ENCODE measurements at regions not wholly inside any gene's neighbourhood (a gene's known extent, or its start where the extent isn't known, plus 50 kb on each side); places are given as distances from the start of the nearest gene placed in this dataset.
"Not testable (repeated sequence)": the region's sequence is repeated elsewhere in the genome, so short reads cannot be mapped to it uniquely, and the experiment has no call there.

DNA sequence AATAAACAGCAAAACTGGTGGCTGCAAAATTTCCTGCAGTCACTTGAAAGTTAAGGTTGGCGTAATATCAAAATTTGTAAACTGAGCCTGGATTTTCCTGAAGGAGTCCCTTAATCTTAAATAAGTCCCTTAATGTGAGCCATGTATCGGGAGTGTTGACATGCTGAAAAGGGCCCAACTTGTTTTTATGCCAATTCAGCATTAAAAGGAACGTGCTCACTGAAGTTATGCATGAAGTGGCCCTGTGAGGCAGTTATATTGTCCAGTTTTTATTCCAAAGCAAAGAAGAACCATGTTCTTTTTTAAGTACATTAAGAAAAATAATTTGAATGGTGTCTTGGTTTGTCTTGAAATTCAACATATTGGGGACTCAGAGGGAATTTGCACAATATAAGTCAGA, 1766.9 kb downstream of the SLITRK1 start:
- no peak for DNase-seq

DNA sequence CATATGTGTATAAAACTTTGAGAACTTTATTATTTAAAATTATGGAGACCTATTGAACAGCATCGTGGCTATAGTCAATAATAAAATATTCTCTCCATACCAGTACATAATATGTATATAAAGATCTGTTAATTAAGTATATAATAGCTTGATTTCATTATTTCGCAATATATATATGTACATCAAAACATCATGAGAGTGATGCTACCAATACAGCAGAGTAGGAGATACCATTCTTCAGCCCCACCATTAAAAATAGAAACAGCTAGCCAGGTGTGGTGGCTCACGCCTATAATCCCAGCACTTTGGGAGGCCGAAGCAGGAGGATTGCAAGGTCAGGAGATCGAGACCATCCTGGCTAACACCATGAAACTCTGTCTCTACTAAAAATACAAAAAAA, 1755.3 kb upstream of the SPRY2 start:
- no peak for DNase-seq

DNA sequence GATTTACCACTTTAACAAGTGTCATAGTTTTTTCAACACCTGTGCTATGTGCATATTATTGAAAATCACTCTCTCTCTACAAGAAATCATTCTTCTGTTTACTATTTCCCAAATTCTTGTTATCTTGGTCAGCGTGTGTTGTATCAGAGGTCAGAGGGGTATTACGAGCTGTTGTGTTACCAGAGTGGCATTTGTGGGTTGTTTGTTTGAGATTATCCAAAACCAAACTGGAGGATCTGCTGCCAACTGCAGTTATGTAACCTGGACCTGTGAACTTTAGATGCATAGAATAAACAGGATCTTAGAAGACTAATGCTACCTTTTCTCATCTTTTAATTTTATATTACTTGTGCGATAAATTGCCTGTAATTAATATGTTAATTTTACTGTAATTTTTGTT, 1751.4 kb upstream of the SPRY2 start:
- DNase-seq, result no peak

DNA sequence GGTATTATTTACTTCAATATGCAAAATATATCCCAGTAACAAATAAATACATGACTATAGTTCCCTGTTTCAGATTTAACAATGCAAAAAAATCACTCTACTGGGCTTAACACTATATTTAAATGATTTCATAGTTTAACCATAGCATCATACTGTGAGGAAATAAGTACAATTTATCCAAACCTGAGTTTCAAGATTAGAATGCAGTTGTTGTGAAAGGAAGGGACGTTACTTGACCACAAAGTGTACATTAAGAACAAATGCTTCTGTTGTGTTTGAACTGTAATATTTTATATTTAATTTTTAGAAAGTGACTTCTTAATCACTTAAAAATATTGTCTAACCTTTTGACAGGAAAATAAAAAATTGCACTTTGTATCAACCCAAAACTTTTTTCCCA, 1747.9 kb upstream of the SPRY2 start:
- no peak for DNase-seq

DNA sequence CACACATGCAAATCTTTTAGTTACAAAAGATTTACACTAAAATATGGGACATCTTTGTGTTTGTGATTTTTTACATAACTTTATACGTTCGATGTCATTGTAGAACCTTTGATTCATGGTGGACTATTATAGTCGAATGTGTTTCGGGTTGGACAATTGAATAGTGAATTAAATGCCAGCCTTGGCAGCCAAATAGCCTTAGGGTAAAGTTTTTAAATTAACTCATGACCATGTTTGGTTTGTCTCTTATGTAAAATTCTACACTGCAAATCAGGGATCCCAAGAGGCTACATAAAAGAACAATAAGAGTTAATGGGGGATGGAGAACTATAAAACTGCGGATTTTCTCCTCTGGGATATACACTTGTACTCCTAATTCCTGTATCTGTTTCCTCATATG, 1735.6 kb upstream of the SPRY2 start:
- DNase-seq, result no peak

DNA sequence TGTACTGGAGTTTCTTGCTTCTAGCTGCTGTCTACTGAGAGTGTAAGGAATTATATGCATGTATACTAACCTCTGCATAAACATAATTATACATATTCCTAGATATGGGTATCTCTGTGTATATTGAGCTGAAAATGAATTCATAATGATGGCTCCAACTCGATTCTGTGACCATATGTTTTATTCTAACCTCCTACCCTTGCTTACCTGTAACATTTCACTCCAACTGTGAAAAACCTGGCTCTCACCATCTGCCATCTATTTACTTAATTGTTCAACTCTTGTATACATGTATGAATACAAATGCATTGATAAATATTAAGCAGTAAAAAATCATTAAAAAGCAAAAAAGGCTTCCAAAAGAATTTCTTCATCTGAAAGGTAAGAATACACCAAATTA, 1729.5 kb upstream of the SPRY2 start:
- no peak for DNase-seq

DNA sequence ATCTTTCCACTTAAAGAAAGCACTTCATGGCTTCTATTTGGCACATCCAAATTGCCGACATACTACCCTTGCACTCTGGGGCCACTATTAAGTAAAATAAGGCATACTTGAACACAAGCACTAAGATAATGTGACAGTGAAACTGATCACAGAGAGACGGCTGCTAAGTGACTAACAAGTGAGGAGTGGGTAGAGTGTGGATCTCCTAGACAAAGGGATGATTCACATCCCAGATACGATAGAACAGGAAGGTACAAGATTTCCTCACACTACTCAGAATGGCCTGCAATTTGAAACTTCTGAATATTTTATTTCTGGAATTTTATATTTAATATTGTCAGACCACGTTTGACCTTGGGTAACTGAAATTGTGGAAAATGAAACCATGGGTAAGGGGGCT, 1721.8 kb upstream of the SPRY2 start:
- no peak for DNase-seq

DNA sequence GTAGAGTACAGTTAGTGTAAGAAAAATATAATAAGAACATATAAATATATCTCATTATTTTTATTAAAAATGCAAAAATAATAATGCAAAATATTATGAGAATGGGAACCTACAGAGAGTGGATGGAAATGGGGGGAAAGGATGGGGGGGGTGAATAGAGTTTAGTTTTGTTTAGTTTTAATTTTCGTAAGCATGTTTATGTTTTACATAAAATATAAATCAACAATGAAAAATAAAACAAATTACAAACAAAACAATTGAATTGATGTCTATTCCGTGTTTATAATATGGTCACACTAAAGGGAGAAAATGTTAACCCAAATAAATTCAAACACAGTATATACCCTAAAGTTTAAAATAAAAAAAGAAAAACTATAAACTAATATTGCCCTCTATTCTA, 1717.4 kb upstream of the SPRY2 start:
- DNase-seq, result no peak

DNA sequence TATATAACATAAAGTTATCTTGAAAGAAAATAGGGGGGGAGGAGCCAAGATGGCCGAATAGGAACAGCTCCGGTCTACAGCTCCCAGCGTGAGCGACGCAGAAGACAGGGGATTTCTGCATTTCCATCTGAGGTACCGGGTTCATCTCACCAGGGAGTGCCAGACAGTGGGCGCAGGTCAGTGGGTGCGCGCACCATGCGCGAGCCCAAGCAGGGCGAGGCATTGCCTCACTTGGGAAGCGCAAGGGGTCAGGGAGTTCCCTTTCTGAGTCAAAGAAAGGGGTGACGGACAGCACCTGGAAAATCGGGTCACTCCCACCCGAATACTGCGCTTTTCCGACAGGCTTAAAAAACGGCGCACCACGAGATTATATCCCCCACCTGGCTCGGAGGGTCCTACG, 1704.4 kb upstream of the SPRY2 start:
- not testable (repeated sequence) for DNase-seq

DNA sequence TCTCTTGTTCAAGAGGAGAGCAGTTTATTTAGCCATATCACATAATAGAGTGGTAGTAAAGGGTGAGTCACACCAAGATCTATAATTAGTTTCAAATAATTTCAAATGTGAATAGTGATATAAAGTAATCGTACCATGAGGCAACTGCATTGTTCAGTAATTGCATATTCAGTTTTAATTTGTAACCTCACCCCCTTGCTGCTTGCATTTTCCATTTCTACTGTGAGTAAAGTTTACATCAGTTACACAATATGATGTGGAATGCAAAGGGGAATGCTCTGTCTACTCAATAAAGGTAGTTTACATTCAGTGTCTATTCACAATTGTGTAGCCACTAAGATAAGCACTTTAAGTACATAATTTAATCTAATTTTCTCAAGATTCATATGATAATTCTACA, 1695.7 kb upstream of the SPRY2 start:
- no peak for DNase-seq

DNA sequence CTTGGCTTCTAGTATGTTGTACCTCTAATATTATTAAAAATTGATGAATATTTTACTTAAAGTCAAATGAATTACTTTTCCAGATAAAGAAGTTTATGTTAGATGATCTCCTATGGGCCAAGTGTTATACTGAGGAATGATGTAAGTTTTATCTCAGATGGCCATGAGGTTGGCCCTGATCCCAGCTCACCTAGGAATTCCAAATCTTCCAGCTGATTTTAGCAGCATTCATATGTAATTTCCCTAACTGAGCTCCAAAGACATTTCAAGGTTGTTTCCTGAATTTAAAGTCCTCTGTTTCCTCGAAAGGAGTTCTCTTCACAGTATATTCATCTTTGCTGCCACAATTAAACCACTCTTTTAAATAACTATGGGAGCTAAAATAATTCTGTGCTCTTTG, 1670.4 kb upstream of the SPRY2 start:
- DNase-seq, result no peak

DNA sequence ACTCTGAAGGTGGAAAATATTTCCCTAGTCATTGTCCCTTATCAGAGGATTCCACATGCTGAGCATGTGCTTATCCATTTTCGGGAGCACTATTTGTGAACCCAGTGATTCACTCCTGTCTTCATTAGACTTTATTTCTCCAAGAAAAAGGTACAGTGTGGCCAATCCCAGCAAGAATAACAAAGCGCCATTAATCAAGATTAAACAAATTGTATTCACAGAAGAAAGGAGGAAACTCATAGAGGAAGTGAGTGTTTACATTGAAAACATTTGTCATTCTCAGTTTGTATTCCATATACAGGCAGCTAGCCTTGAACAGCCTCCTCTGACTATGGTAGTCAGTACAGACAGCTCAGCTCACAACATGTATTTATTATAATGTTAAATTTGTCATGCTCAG, 1669.9 kb upstream of the SPRY2 start:
- no peak for DNase-seq

DNA sequence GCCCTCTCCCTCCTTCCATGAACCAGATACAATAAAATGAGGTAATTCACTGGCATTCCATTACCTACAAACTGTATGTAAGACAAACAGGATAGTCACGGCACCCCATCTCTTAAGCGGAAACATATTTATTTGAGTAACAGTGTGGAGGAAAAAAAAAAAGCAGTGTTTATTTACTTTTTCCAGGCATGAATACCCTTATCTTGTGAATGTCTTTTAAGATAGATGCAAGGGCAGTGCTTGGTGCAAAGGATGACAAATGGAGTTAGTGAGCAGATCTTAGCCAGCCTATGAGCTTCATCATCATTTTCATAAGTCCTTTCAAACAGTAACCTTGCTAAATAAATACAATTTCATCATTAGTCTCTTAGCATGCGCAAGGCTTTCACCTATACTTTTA, 1661.8 kb upstream of the SPRY2 start:
- DNase-seq, result no peak

DNA sequence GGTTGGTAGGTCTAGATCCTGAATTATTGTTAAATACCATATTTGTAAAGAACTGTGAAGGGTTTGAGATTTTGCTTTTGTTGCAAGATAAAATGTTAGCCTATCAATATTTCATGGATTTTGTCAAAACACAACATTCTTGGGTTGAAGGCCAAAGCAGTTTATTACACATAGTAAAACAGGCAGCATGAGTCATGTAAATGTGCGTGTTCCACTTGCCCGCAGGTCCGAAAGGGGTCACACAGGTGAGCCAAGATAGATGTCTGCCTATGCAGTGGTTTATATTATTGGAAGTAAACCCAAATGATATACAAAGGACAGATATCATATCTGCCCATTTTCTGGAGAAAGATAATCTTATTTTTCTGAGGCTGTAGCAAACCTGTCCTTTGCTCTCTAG, 1654.4 kb upstream of the SPRY2 start:
- no peak for DNase-seq

DNA sequence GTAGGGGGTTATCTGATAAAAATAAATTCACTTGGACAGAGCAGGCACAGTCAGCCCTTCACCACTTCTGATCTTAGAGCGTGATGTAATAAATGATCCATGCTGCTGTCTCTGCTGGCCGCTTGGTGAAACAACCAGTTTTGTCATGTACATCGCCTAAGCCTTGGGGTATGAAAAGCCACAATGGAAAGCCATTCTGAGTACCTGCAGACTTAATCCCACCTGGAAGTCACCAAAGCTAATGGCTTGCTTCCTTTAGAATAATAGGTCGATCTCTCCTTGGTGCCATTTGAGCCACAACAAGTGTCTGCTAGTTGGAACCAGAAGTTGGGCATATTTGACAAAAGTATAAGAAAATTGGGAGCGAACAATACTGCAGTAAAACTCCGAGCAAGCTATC, 1649.7 kb upstream of the SPRY2 start:
- DNase-seq, result no peak

DNA sequence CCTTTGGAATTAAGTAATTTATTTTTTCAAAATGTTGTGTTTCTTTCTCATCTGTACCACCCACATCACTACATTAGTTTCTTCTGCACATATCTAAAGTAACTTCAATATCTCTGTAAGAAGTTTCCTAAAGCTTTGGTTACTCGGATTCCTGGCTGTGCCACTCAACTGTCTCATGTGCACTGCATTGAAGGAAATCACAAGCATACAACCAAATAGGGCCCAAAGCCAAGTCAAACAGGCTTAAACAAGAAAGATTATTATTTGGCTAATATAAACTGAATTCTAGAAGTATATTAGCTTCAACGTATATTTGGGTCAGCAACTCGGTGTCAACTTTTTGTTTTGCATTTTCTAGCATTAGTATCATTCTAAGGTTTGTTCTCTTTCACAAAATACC, 1647.6 kb upstream of the SPRY2 start:
- DNase-seq, result no peak

DNA sequence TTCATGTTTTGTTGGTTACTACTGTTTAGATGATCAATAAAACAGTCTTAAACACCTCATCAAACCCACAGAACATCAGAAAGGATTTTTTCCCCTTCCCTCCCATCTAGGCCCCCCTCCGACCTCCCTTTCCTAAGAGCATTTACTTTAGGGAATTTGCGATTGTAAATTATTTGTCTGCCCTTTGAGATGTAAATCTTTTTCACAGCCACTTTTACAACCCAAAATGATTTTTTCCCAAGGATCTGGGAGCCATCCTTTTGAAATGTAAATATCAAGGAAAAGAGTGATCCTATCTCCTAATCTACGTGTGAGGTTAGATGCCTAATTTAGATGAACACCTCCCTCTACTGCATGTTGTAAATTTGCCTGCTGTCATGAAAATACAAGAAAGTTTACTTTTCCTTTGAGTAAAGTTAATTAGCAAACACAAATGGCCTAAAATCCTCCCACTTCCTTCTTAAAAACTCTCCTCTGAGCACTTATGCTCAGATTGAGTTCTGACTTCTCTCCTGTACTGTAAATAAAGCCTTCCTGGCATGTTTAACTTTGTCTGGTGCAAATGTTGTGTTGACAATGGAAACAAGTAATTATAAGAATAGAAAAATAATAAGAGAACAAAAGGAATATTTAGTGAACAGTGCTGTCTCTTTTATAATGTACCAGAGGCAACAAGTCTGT, 1646.9 kb upstream of the SPRY2 start:
- DNase-seq, result no peak

DNA sequence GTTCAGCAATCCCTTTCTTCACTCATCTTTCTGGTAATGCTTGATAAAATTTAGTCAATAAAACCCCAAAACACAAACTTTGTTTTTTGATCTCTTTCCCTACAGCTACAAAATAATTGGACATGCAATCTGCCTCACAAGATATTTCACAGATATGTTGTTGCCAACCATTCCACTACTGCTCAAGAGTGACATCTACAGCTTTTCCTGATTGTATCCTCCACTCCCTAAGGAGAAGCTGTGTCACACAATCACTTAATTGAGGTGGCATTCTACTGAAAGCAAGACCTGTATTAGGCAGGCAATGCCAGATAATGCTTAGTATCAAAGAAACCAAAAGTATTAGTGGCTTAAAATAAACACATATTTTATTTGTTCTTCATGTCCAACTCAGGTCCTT, 1646.2 kb upstream of the SPRY2 start:
- no peak for DNase-seq

DNA sequence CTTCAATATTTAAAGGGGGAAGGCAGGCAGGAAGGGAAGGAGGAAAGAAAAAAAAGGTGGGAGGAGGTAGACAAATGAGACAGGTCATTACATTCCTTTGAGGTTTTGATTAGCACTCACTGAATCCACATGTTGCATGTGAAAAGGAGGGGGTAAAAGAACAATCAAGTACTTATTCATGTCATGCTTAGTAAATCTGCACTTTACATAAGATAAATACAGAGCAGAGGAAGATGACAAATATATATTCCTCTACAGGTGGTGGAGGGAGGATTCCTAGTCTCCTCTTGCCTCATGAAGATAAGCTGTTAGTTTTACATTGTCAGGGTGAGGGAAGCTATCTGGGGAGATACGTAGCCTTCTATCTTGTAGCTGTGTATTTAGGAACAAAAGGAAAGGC, 1645.4 kb upstream of the SPRY2 start:
- DNase-seq, result no peak

DNA sequence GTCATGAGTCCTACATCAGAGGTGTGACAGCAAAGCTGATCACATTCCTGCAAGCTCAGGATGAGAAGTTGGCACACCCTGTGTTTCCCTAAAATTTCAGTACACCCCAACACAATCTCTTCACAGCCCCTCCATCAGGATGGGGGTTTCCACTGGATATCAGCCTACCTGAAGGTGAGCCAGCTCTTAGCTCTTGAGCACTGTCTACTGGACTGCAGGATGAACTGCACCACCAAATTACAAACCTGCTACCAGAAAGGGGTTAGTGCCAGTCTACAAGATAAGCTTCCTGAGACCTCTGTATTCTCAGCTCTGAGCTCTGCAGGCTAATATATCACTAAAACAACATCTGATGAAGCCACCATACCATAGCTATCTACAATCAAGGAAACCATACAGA, 1616.2 kb upstream of the SPRY2 start:
- DNase-seq, result no peak

DNA sequence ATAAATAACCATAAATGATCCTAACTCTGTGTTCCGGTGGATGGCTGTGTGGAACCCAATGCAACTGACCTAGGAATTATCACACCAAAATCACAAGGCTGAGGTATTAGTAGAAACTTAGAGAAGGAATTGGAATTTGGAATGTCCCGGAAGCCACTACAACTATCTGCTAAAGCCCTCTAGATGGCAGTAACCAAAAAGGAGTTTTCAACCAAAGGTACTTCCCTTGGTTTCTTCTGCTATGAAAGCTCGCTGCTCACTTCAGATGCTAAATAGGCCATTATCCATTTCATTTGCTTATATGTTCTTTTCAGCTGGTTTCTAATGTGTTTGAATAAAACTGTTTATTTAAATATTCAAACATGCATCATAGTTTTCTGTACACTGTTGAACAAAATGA, 1589.1 kb upstream of the SPRY2 start:
- no peak for DNase-seq

DNA sequence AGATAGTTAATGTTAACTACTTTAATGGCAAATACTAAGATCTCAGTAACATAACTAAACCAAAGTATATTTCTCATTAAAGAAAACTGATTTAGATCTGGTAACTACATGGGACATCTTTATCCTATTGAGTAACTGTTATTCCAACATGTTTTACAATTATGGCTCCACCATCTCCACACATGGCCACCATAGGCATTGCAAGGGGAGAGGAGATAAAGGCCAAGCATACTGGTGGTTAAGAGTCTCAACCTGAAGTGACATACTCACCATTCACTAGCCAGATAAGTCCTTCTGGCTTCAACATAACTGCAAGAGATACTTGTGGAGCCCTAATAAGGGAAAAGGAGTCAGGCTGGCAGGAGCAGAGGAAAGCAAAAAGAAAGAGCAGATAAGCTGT, 1586.4 kb upstream of the SPRY2 start:
- no peak for DNase-seq

DNA sequence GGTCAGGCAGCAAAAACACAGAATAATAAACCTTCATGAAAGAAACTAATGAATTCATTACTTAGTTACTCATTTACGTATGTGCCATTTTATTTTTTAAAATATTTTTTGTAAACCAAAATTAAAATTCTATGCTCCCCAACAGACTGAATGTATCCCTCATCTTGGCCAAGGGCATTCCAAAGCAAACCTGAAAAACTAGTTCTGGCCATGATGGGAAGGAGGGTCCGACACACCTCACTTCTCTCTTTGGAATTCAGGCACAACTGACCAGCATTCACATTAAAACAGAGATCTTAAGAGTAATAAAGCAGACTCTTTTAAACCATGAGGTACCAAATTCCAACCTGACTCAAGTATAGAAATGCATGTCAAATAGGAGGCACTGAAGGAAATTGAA, 1576.9 kb upstream of the SPRY2 start:
- DNase-seq, result no peak

DNA sequence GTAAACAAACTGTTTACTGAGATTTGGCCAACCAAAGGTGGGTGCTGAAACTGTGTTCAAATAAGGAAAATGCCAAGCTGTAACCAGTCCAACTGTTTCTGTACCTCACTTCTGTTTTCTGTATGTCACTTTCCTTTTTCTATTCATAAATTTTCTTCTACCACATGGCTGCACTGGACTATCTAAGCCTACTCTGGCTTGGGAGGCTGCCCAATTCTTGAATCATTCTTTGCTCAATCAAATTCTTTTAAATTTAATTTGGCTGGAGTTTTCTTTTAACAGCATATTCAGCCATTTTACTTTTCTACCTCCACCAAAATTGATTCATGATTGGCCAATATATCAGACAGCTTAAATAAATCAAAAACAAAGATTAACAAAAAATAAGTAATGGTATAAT, 1575.5 kb upstream of the SPRY2 start:
- no peak for DNase-seq

DNA sequence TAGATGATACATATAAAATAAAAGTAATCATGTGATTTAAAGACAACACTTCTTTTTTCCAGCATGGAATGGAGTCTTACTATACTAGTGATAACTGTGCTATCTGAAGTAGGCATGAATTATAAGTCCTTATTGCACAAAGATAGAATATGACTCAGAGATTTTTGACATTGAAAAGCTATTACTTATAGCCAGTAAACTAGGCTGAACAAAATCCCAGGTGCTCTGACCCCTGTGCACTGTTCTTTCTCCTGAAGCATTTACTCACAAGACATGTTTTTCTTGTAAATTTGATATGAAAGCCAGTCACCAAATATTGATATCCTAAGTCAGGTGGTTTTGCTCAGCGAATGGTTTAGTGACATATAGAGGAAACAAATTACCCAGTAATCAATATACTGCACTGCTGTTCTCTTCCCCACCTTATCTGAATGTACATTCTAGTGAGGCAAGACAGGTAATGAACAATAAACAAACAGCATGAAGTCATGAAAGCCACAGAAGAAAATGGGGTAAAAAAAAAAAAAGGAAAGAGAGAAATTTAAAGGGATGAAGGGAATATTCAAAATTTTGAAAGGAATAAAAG, 1567.0 kb upstream of the SPRY2 start:
- no peak for DNase-seq

DNA sequence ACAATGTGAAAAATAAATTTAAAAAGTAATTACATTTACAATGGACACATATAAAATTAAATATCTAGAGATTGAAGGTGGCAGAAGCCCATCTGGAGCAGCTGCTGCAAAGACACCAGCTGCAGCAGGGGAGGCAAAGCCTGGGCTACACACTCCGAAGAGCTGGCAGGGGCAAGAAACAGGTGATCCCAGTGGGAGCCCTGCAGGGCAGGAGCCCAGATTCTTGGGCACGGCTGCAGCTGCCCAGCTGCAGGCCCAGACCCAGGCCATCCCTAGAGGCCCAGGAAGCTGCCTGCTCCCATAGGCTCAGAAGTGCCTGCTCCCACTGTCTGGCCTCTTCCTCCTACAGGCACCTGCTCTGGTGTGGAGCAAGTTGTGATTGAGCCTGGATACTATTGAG, 1547.9 kb upstream of the SPRY2 start:
- DNase-seq, result no peak

All from activated gamma-delta T cell treated with Interleukin-2 at 50 U/mL for 16 hours (primary cell).